Bronchial epithelial cell (primary cell): ENCODE measurements at regions not wholly inside any gene's neighbourhood (a gene's known extent, or its start where the extent isn't known, plus 50 kb on each side); places are given as distances from the start of the nearest gene placed in this dataset.
A peak's percentile ranks its signal among the peaks of the same experiment; 100 is the strongest.
"Not testable (repeated sequence)": the region's sequence is repeated elsewhere in the genome, so short reads cannot be mapped to it uniquely, and the experiment has no call there.

Source experiments
- DNase-seq: peaks from one replicate; pipeline ENCODE4 v3.0.0-alpha.2; 2010; ENCODE audit warnings: low read depth
- FAIRE-seq: peaks from 2 replicates; lab custom pipeline; 2011; peaks lifted over from hg19 to GRCh38; lab: Jason Lieb, UNC
- H3K27me3 ChIP-seq: 2 replicates; pipeline ENCODE4 v1.5.1; 2011; ENCODE audit warnings: low read length; ENCODE audit not compliant: control insufficient read depth, insufficient read depth
- H3K36me3 ChIP-seq: 2 replicates; pipeline ENCODE4 v1.5.1; 2011; ENCODE audit warnings: low read length; ENCODE audit not compliant: control insufficient read depth, insufficient read depth
- H3K4me3 ChIP-seq: 2 replicates; pipeline ENCODE4 v1.5.1; 2011; ENCODE audit warnings: mild to moderate bottlenecking, low read depth, low read length, control low read depth
- TF ChIP-seq, protein P1 (sequence below): IDR thresholded peaks from 2 replicates; pipeline ENCODE4 v1.5.1; 2011; ENCODE audit warnings: mild to moderate bottlenecking, moderate library complexity, low read length, control low read depth, inconsistent platforms; ENCODE audit not compliant: insufficient read depth, severe bottlenecking

DNA sequence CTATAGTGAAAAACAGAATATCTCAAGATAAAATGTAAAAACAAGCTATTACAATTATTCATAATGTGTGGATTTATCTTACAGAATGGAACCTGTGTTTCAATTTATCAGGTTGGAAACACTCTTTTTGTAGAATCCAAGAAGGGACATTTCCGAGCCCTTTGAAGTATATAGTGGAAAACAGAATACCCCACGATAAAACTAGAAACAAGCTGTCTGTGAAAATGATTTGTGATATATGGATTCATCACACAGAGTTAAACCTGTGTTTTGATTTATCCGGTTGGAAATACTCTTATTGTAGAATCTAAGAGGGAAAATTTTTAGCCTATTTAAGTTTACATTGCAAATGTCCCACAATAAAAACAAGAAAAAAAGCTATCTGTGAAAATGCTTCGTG is 388.2 kb downstream of the PRDM9 start:
- H3K4me3 ChIP-seq, result no peak overlapping the region
- H3K36me3 ChIP-seq, result no peaks in the 10 kb centered on the region
- DNase-seq, result no peak
- no peak for FAIRE-seq
- TF ChIP-seq, protein P1, sequence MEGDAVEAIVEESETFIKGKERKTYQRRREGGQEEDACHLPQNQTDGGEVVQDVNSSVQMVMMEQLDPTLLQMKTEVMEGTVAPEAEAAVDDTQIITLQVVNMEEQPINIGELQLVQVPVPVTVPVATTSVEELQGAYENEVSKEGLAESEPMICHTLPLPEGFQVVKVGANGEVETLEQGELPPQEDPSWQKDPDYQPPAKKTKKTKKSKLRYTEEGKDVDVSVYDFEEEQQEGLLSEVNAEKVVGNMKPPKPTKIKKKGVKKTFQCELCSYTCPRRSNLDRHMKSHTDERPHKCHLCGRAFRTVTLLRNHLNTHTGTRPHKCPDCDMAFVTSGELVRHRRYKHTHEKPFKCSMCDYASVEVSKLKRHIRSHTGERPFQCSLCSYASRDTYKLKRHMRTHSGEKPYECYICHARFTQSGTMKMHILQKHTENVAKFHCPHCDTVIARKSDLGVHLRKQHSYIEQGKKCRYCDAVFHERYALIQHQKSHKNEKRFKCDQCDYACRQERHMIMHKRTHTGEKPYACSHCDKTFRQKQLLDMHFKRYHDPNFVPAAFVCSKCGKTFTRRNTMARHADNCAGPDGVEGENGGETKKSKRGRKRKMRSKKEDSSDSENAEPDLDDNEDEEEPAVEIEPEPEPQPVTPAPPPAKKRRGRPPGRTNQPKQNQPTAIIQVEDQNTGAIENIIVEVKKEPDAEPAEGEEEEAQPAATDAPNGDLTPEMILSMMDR, result no peak
- H3K27me3 ChIP-seq, result no peaks in the 10 kb centered on the region

DNA sequence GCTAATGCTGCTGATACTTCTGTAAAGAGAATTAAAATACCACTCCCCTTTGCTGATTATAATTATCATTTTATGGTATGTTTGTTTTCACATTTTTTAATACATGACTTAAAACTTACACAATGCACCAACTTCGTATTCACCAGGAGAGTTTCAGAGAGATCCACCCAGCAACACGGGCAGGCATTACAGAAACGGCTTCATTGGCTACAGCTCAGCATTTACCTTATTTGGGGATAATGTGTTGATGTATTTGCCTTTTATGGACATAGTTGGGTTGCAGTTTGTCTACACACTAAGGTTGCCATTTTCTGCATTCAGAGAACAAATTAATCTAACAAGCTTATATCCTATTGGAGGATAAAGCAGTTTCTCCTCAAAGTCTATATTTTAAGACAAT is 423.6 kb downstream of the PRDM9 start:
- FAIRE-seq, result no peak
- TF ChIP-seq, protein P1, result no peak

DNA sequence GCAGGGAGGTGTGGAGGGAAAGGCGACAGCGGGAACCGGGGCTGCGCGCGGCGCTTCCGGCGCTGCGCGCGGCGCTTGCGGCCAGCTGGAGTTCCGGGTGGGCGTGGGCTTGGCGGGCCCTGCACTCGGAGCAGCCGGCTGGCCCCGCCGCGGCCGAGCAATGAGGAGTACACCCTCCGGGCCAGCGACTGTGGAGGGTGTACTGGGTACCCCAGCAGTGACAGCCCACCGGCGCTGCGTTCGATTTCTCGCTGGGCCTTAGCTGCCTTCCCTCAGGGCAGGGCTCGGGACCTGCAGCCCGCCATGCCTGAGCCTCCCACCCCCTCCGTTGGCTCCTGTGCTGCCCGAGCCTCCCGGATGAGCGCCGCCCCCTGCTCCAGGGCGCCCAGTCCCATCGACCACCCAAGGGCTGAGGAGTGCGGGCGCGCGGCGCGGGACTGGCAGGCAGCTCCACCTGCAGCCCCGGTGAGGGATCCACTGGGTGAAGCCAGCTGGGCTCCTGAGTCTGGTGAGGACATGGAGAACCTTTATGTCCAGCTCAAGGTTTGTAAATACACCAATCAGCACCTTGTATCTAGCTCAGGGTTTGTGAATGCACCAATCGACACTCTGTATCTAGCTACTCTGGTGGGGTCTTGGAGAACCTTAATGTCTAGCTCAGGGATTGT is 444.0 kb downstream of the PRDM9 start:
- not testable (repeated sequence) for H3K27me3 ChIP-seq, DNase-seq, H3K36me3 ChIP-seq, H3K4me3 ChIP-seq, FAIRE-seq

More for the DNA sequence above, 423.6 kb downstream of the PRDM9 start:
- Histone ChIP-seq H3K4me3 (no peak overlapping the region), H3K36me3 (no peaks in the 10 kb centered on the region), H3K27me3 (no peaks in the 10 kb centered on the region)
- no peak for DNase-seq

DNA sequence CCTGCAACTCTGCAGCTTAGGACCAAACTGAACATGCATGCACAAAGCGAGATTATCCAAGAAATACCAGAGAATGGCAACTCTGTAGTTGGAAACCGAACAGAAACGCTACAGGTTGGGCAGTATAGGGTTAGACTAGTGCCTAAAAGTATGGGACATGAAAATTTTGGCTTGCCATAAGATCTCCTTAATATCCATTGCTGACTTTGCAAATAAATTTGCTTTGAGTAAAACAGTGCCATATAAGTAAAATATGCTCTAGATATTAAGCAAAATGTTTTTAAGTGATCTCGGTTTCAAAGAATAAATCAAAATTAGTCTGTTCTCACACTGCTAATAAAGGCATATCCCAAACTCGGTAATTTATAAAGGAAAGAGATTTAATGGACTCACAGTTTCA is 456.0 kb downstream of the PRDM9 start:
- FAIRE-seq (no peak), DNase-seq (no peak)
- Histone ChIP-seq H3K27me3 (no peaks in the 10 kb centered on the region), H3K4me3 (no peak overlapping the region), H3K36me3 (no peaks in the 10 kb centered on the region)
- TF ChIP-seq, protein P1, result no peak

DNA sequence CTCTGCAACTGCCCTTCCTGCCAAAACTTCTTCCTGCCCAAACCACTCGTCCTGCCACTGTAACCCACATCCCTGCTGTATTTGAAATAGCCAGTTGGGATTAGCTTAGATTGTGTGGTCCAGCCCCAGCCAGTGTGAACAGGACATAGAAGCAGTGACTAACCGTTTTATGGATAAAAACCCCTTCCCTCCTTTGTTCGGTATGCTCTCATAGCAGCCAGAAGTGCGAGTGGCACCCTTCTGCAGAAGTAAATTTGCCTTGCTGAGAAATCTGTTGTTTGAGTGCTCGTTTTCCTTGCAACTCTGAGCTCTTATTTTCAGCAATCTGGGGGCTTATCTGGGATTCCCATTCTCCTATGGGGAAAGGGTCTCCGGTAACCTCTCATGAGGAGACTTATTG is 470.0 kb downstream of the PRDM9 start:
- Histone ChIP-seq H3K36me3 (no peaks in the 10 kb centered on the region), H3K4me3 (no peak overlapping the region), H3K27me3 (no peaks in the 10 kb centered on the region)
- DNase-seq, result no peak
- no peak for FAIRE-seq
- TF ChIP-seq, protein P1, result no peak

DNA sequence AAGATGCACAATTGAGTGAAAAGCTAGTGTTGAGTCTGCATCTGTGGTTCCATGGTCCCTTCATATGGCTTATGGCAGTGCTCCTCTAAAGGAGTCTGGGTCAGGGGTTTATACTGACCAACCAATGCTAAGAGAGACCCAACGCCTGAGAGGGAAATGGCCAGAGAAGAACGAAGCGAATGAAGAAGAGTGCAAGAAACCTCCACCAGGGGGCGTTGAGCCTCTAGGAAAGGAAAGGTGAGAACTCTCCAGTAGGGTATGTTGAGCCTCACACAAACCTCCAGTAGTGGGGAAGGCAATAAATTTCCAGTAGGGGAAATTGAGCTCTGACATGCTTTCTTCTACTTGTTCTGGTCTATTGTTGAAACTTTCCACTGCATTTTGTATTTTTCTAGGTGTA is 470.6 kb downstream of the PRDM9 start:
- no peaks in the 10 kb centered on the region for H3K36me3 ChIP-seq

More for the DNA sequence above, 470.6 kb downstream of the PRDM9 start:
- Histone ChIP-seq H3K4me3 (no peak overlapping the region), H3K27me3 (no peaks in the 10 kb centered on the region)
- DNase-seq, result no peak
- no peak for FAIRE-seq
- TF ChIP-seq, protein P1, result peak; percentile 12
